ENCODE measurements at regions not wholly inside any gene's neighbourhood (a gene's known extent, or its start where the extent isn't known, plus 50 kb on each side); places are given as distances from the start of the nearest gene placed in this dataset.

DNA sequence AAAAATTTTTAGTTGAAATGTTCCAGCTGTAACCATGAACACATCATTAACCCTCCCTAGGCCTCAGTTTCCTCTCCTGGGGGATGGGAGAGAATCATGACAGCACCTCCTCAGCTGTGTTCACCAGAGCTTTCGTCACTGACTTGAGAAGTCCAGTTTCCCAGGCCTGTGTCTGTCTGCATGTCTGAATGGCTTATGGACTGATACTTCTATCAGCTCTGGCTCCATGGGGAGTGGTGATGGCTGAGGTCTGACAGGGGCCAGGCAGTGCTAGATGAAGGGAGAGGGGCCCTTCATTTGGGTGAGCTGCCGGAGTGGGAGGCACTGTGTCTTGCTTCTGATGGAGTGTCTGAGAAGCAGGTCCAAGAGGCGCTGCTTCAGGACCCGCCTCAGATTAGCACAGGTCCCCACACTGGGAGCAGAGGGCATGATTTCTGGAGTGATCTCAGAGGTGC is 192.9 kb downstream of the PTPN20 start:
- no peak overlapping the region for H3K27ac ChIP-seq
- TF ChIP-seq POLR2AphosphoS5 (IDR thresholded peaks at IDR 0.05; ENCODE audit: borderline replicate concordance, low read depth, low read length) (no peak), FOXP2 (optimal IDR thresholded peaks at IDR 0.05; ENCODE audit: control extremely low read depth, extremely low read length, insufficient read depth) (no peak), EZH2 (IDR thresholded peaks at IDR 0.05) (no peak)
- no peaks in the 10 kb centered on the region for H3K36me3 ChIP-seq (ENCODE audit: insufficient read depth, low read length)
- no peak for DNase-seq (ENCODE audit: low read depth, low spot score)
- no peaks in the 10 kb centered on the region for H3K9me3 ChIP-seq (ENCODE audit: low read depth, low read length)
- H3K9ac ChIP-seq (ENCODE audit: insufficient read length), result no peak overlapping the region
- H3K4me3 ChIP-seq, result no peak overlapping the region

DNA sequence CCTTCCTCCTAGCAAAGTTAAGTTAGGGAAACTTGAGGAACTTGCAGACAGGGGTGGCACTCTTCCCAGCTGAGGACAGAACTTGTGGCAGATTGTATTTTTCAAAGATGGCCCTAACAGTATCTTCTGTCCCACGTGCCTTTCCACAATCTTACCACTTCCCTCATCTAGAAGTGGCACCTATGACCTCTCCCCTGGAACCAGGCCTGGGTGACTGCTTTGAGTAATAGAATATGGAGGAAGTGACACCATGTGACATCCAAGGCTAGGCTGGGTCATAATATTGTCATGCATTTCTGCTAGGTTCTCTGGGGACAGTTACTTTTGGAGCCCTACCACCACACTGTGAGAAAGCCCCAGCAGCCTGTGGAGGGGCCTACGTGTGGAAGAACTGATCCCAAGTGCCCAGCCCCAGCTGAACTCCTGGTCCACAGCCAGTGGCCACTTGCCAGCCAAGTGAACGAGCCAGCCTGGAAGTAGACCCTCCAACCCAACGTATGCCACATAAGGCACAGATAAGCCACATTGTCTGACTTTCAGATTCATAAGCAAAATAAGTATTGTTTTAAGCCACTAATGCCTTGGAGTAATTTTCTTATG is 193.7 kb downstream of the PTPN20 start:
- no peak for DNase-seq (ENCODE audit: low read depth, low spot score)
- Histone ChIP-seq H3K36me3 (ENCODE audit: insufficient read depth, low read length) (no peaks in the 10 kb centered on the region), H3K9ac (ENCODE audit: insufficient read length) (no peak overlapping the region), H3K4me3 (no peak overlapping the region), H3K9me3 (ENCODE audit: low read depth, low read length) (no peaks in the 10 kb centered on the region), H3K27ac (no peak overlapping the region)
- TF ChIP-seq EZH2 (IDR thresholded peaks at IDR 0.05) (no peak), POLR2AphosphoS5 (IDR thresholded peaks at IDR 0.05; ENCODE audit: borderline replicate concordance, low read depth, low read length) (no peak), FOXP2 (optimal IDR thresholded peaks at IDR 0.05; ENCODE audit: control extremely low read depth, extremely low read length, insufficient read depth) (no peak)

DNA sequence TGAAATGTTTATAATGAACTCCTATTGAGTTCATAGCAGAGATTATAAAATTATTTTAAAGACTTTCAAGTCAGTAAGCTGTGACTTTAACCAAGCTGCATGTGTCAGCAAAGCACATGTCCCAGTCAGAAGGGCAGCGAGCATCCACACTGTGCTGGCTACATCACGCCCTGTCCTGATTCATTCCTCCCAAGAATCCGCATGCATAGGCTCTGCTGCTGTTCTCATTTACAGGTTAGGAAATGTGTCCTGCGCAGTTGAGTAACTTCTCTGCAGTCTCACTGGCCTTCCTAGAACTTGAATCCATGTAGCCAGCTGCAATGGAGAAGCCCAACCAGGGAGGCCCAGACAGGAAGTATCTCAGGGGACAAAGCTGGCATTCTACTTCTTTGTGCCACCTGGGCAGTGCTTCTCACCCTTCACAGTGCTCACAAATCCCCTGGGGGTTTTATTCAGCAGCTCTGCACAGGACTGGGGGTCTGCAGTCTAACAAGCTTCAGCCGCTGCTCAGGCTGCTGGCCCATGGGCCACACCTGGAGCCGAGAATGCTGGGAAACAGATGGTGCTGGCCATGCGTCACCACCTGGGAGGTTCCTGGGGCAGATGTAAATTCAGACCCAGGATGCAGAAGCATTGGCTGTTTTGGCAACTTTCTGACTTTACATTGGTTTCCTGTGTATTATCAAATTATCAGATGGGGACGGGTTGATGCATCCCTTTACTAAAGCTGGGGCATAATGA is 192.8 kb upstream of the GDF10 start:
- no peak for TF ChIP-seq EZH2 (IDR thresholded peaks at IDR 0.05)
- no peak for TF ChIP-seq POLR2AphosphoS5 (IDR thresholded peaks at IDR 0.05; ENCODE audit: borderline replicate concordance, low read depth, low read length)
- TF ChIP-seq FOXP2 (optimal IDR thresholded peaks at IDR 0.05; ENCODE audit: control extremely low read depth, extremely low read length, insufficient read depth), result no peak
- Histone ChIP-seq H3K27ac (no peak overlapping the region), H3K36me3 (ENCODE audit: insufficient read depth, low read length) (no peaks in the 10 kb centered on the region), H3K9me3 (ENCODE audit: low read depth, low read length) (no peaks in the 10 kb centered on the region), H3K9ac (ENCODE audit: insufficient read length) (no peak overlapping the region), H3K4me3 (no peak overlapping the region)
- DNase-seq (ENCODE audit: low read depth, low spot score), result no peak

DNA sequence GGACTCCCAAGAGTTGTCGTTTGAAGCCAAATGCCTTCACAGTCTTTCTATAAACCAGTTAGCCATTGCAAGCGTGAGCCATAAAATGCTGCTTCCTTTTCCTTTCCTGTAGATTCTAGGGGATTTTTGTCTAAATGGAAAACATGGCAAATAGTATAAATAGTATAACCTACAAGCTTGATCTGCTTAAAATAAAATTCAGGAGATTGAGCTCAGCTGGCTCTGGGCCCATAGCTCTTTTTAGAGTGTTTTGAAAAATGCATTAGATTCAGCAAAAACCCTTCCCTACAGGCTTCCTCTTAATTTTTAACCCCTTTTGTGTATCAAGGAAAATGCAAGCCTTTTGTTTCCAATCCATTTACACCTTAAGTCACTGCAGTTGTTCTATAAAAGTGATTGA is 190.1 kb upstream of the GDF10 start:
- H3K27ac ChIP-seq, result no peak overlapping the region
- H3K9me3 ChIP-seq (ENCODE audit: low read depth, low read length), result no peaks in the 10 kb centered on the region
- DNase-seq (ENCODE audit: low read depth, low spot score), result no peak
- H3K4me3 ChIP-seq, result no peak overlapping the region
- TF ChIP-seq POLR2AphosphoS5 (IDR thresholded peaks at IDR 0.05; ENCODE audit: borderline replicate concordance, low read depth, low read length), result no peak
- no peak for TF ChIP-seq EZH2 (IDR thresholded peaks at IDR 0.05)
- TF ChIP-seq FOXP2 (optimal IDR thresholded peaks at IDR 0.05; ENCODE audit: control extremely low read depth, extremely low read length, insufficient read depth), result no peak
- H3K9ac ChIP-seq (ENCODE audit: insufficient read length), result no peak overlapping the region
- H3K36me3 ChIP-seq (ENCODE audit: insufficient read depth, low read length), result no peaks in the 10 kb centered on the region

- Histone ChIP-seq H3K4me3 (no peak overlapping the region), H3K9me3 (ENCODE audit: low read depth, low read length) (no peaks in the 10 kb centered on the region), H3K36me3 (ENCODE audit: insufficient read depth, low read length) (no peaks in the 10 kb centered on the region), H3K27ac (no peak overlapping the region), H3K9ac (ENCODE audit: insufficient read length) (no peak overlapping the region)
- TF ChIP-seq FOXP2 (optimal IDR thresholded peaks at IDR 0.05; ENCODE audit: control extremely low read depth, extremely low read length, insufficient read depth), result no peak
- no peak for TF ChIP-seq EZH2 (IDR thresholded peaks at IDR 0.05)
- TF ChIP-seq POLR2AphosphoS5 (IDR thresholded peaks at IDR 0.05; ENCODE audit: borderline replicate concordance, low read depth, low read length), result no peak
- DNase-seq (ENCODE audit: low read depth, low spot score), result no peak
Measured at GRCh38 chr10:47111329-47111862, 188.6 kb upstream of the GDF10 start.

DNA sequence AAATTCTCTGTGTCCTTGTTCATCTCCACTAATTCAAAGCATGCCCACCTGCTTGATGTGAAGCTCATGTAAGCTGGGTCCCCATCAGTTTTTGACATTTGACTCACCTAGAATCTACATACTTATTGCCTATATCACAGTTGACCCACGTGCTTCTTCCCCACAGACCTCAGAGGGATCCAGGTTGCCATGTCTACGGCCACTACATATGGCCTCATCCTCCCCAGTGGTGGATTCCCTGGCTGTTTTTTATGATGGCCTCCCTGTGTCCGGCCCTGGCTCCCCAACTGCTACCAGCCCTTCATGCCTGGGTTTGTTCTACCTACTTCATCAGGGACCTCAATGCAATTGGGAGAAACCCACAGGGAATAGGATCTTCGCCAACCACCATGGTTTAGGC is 187.4 kb upstream of the GDF10 start:
- no peaks in the 10 kb centered on the region for H3K36me3 ChIP-seq (ENCODE audit: insufficient read depth, low read length)
- H3K9ac ChIP-seq (ENCODE audit: insufficient read length), result no peak overlapping the region
- H3K4me3 ChIP-seq, result no peak overlapping the region
- H3K9me3 ChIP-seq (ENCODE audit: low read depth, low read length), result no peaks in the 10 kb centered on the region
- DNase-seq (ENCODE audit: low read depth, low spot score), result no peak
- H3K27ac ChIP-seq, result no peak overlapping the region
- TF ChIP-seq EZH2 (IDR thresholded peaks at IDR 0.05) (no peak), FOXP2 (optimal IDR thresholded peaks at IDR 0.05; ENCODE audit: control extremely low read depth, extremely low read length, insufficient read depth) (no peak), POLR2AphosphoS5 (IDR thresholded peaks at IDR 0.05; ENCODE audit: borderline replicate concordance, low read depth, low read length) (no peak)

- H3K27ac ChIP-seq, result no peak overlapping the region
- no peak overlapping the region for H3K9ac ChIP-seq (ENCODE audit: insufficient read length)
- DNase-seq (ENCODE audit: low read depth, low spot score), result no peak
- H3K9me3 ChIP-seq (ENCODE audit: low read depth, low read length), result no peaks in the 10 kb centered on the region
- H3K4me3 ChIP-seq, result no peak overlapping the region
- TF ChIP-seq FOXP2 (optimal IDR thresholded peaks at IDR 0.05; ENCODE audit: control extremely low read depth, extremely low read length, insufficient read depth), result no peak
- TF ChIP-seq POLR2AphosphoS5 (IDR thresholded peaks at IDR 0.05; ENCODE audit: borderline replicate concordance, low read depth, low read length), result no peak
- TF ChIP-seq EZH2 (IDR thresholded peaks at IDR 0.05), result no peak
- H3K36me3 ChIP-seq (ENCODE audit: insufficient read depth, low read length), result no peaks in the 10 kb centered on the region
Measured at GRCh38 chr10:47113907-47114500, 186.0 kb upstream of the GDF10 start.

DNA sequence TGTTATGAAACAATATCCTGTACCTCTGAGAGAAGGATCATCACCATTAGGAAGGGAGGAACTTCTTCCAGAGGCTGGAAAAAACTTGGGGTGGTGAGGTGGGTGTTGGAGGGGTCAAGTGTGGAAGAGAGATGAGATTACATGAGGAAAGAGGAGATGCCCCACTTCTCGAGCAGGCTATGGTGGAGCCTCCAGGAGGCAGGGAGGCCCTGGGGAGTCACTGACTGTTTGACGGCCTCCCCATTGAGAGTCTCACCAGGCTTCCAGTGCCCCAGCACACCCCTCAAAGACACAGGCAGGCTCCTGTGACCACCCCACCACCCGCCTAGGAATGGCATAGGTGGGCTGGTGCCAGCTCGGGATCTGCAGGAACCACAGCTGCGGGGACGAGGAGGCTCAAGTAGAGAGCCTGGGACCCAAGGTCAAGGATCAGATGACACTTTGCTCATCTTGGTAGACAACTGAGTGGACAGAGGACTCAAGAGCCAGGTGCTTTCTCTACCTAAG is 185.3 kb upstream of the GDF10 start:
- H3K4me3 ChIP-seq, result no peak overlapping the region
- H3K36me3 ChIP-seq (ENCODE audit: insufficient read depth, low read length), result no peaks in the 10 kb centered on the region
- no peak overlapping the region for H3K9ac ChIP-seq (ENCODE audit: insufficient read length)
- DNase-seq (ENCODE audit: low read depth, low spot score), result no peak
- H3K9me3 ChIP-seq (ENCODE audit: low read depth, low read length), result no peaks in the 10 kb centered on the region
- H3K27ac ChIP-seq, result no peak overlapping the region
- TF ChIP-seq EZH2 (IDR thresholded peaks at IDR 0.05) (no peak), POLR2AphosphoS5 (IDR thresholded peaks at IDR 0.05; ENCODE audit: borderline replicate concordance, low read depth, low read length) (no peak), FOXP2 (optimal IDR thresholded peaks at IDR 0.05; ENCODE audit: control extremely low read depth, extremely low read length, insufficient read depth) (no peak)

Data from SK-N-MC (cell line).